ENCODE measurements at regions not wholly inside any gene's neighbourhood (a gene's known extent, or its start where the extent isn't known, plus 50 kb on each side); places are given as distances from the start of the nearest gene placed in this dataset.

DNA sequence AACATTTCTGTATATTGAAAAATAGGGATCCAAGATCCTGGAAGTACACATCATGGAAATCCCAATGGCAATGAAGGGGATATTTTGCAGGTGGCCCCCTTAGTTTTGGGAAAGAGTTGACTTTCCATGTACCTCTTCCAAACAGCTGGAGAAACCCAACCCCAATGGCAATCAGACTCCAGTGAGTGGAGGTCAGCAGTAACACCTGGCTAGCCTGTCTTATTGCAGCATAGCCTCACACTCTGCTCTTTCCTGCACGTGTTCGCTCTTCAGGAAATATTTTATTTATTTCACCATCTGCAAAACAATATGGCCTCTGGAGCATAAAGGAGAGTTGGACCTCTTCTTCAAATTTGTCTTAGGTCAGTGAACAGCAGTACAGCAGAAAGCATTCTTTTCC lies 340.0 kb upstream of the NRP1 start:
- TF ChIP-seq, protein P1, sequence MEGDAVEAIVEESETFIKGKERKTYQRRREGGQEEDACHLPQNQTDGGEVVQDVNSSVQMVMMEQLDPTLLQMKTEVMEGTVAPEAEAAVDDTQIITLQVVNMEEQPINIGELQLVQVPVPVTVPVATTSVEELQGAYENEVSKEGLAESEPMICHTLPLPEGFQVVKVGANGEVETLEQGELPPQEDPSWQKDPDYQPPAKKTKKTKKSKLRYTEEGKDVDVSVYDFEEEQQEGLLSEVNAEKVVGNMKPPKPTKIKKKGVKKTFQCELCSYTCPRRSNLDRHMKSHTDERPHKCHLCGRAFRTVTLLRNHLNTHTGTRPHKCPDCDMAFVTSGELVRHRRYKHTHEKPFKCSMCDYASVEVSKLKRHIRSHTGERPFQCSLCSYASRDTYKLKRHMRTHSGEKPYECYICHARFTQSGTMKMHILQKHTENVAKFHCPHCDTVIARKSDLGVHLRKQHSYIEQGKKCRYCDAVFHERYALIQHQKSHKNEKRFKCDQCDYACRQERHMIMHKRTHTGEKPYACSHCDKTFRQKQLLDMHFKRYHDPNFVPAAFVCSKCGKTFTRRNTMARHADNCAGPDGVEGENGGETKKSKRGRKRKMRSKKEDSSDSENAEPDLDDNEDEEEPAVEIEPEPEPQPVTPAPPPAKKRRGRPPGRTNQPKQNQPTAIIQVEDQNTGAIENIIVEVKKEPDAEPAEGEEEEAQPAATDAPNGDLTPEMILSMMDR (IDR thresholded peaks at IDR 0.05): no peak
- no peak for TF ChIP-seq ZFX (IDR thresholded peaks at IDR 0.05; ENCODE audit: borderline replicate concordance)
